LNCaP clone FGC (cell line): ENCODE measurements at regions not wholly inside any gene's neighbourhood (a gene's known extent, or its start where the extent isn't known, plus 50 kb on each side); places are given as distances from the start of the nearest gene placed in this dataset.

Experiments used
- DNase-seq: peaks from one replicate; pipeline ENCODE4 v3.0.0-alpha.2; 2011; ENCODE audit warnings: low read depth
- H3K4me3 ChIP-seq: 2 replicates; pipeline ENCODE4 v1.5.1; 2011; ENCODE audit warnings: mild to moderate bottlenecking, low read depth, low read length, control low read depth
- CTCF ChIP-seq: IDR thresholded peaks from 2 replicates; pipeline ENCODE4 v1.5.1; 2012; ENCODE audit warnings: mild to moderate bottlenecking; ENCODE audit not compliant: control insufficient read depth, insufficient read depth; ENCODE audit errors: extremely low read depth

GRCh38 chr3:87855211-87855610 is 203.6 kb downstream of the CGGBP1 start:
- H3K4me3 ChIP-seq: no peak overlapping the region
- TF ChIP-seq CTCF: no peak
- no peak for DNase-seq

DNA sequence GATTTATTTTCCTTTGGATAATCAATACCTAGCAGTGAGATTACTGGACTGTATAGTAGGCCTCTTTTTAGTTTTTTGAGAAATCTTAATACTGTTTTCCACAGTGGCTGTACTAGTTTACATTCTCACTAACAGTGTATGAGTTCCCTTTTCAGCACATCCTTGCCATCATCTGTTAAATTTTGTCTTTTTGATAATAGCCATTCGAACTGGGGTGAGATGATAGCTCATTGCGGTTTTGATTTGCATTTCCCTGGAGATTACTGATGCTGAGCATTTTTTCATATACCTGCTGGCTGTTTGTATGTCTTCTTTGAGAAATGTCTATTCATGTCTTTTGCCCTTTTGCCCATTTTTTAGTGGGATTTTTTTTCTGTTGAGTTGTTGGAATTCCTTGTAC is 210.8 kb downstream of the CGGBP1 start:
- DNase-seq: no peak
- H3K4me3 ChIP-seq: no peak overlapping the region
- no peak for TF ChIP-seq CTCF

DNA sequence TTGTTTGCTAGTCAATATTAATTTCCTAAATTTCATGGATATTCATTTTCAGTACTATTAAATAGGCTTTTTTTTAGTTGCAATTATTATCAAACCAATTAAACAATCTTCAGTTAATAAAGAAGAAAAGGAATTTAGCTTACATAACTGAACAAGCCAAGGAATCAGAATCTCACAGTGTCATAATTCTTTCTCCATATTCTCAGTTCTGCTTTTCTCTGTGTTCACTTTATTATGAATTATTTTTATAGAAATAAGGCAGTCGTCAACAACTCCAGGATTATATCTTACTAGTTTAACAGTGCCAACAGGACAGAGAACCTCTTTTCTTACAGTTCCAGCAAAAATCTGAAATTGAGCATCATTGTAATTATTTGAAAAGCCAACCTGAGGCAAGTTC is 221.7 kb downstream of the CGGBP1 start:
- no peak overlapping the region for H3K4me3 ChIP-seq
- DNase-seq: no peak
- TF ChIP-seq CTCF: no peak

DNA sequence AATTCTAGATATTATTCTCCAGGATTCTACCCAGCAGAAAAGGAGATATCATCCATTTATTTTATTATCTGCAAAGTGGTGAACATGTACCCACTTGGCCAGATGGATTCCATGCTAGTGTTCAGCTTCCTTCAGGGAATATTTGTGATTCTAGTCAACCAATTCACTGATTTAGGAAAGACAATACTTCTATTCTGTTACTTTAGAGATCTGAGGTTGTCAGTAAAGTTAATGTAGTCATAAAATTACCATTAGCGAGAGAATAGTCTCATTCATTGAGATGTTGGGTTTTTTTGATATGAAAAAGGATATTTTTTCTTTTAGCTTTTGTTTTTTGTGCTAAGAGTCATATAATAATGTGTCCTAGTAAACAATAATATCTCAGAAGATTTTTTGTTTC is 222.8 kb downstream of the CGGBP1 start:
- no peak overlapping the region for H3K4me3 ChIP-seq
- no peak for DNase-seq
- TF ChIP-seq CTCF: no peak

DNA sequence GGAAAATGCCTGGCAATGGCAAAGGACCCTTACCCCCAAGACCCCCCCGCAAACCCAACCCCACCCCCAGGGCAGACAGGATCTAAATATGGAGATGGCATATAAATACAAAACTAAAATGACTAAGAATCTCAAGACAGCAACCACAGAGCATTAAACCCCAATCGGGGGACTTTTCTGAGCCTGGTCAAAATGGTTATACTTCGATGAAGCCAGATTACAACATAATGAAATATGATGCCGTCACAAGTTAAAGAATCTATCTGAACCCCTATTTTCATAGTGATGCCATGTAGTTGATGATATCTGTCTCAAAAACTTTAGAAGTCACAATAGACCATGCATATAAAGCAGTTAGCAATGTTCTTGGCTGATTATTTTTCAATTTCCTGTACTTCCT is 223.6 kb downstream of the CGGBP1 start:
- no peak for TF ChIP-seq CTCF
- no peak for DNase-seq
- H3K4me3 ChIP-seq: no peak overlapping the region

DNA sequence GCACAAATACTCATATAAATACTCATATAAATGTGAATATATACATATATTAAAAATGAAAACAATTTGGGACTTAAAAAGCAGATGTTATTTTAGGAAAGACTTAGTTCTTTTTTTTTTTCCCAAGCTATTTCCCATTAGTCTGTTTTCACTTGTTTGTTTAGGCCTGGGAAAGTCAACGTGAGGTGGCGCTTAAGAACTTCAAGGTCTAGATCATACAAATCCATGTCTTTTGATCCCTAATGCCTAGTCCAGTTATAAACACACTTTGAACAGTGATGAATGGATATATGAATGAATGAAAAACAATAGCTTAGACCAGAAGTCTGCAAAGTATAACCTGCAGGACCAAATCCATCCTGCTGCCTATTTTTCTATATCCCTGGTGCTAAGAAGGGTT is 224.5 kb downstream of the CGGBP1 start:
- no peak overlapping the region for H3K4me3 ChIP-seq
- TF ChIP-seq CTCF: no peak
- DNase-seq: no peak

DNA sequence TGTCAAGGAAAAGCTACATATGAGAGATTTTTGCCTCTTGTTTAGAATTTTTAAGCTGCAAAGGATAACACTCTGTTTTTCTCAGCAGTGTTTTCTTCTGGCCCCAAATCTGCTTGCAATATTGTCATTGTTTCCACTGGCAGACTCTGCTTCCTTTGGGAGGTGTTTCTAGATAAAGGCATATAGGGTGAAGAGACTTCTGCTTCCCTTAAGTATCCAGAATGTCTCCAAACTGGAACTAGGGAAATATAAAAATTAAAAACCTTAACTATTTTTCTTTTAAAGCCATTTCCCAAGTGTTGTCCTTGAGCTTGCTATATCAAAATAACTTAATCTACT is 225.8 kb downstream of the CGGBP1 start:
- no peak overlapping the region for H3K4me3 ChIP-seq
- no peak for DNase-seq
- TF ChIP-seq CTCF: no peak
